GM12865 (cell line): ENCODE measurements at regions not wholly inside any gene's neighbourhood (a gene's known extent, or its start where the extent isn't known, plus 50 kb on each side); places are given as distances from the start of the nearest gene placed in this dataset.

Experiments used
- DNase-seq: peaks from one replicate; pipeline ENCODE4 v3.0.0; 2010; ENCODE audit warnings: low read depth
- H3K4me3 ChIP-seq: 2 replicates; pipeline ENCODE4 v1.5.1; 2011; ENCODE audit warnings: mild to moderate bottlenecking, low read depth, low read length, control low read depth
- CTCF ChIP-seq: IDR thresholded peaks from 2 replicates; pipeline ENCODE4 v1.5.1; 2011; ENCODE audit warnings: low read length, control low read depth, low read depth, inconsistent platforms; ENCODE audit not compliant: insufficient read depth; ENCODE audit errors: missing control alignments

GRCh38 chr13:95502216-95502615 lies 50.3 kb upstream of the CLDN10 start:
- no peak for DNase-seq
- no peak for TF ChIP-seq CTCF
- no peak overlapping the region for H3K4me3 ChIP-seq
